ENCODE measurements at regions not wholly inside any gene's neighbourhood (a gene's known extent, or its start where the extent isn't known, plus 50 kb on each side); places are given as distances from the start of the nearest gene placed in this dataset.

DNA sequence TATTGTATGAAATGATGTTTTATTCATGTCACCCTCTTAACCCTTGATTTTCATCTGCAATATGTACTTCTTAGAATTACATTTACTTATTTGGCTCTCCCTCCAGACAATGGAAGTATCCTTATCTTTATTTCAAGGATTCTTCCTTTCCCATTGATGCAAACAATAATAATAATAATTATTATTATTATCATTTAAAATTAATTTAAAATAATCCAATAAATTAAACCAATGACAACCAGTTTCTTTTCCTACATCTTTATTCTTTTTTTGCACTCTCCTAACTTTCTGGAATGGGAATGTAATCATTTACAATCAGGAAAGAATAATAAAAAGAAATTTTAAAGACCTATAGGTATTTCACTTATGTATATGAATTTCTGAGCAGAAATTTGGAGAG lies 504.4 kb downstream of the INHBA start:
- Histone ChIP-seq H4K20me1 (replicated peaks in 1 of 2; ENCODE audit: control insufficient read depth in 1 of 2, insufficient read depth in 2 of 2, low read length in 2 of 2) (no peaks in the 10 kb centered on the region), H4K91ac (replicated peaks; ENCODE audit: insufficient read length, low read length) (no peak overlapping the region), H2BK12ac (ENCODE audit: low read depth, low read length) (no peak overlapping the region), H3K27me3 (replicated peaks in 1 of 4; ENCODE audit: control insufficient read depth in 3 of 4, extremely low read depth in 1 of 4, insufficient read depth in 3 of 4, low read length in 3 of 4) (no peaks in the 10 kb centered on the region), H4K5ac (ENCODE audit: insufficient read length, low read depth, low read length) (no peak overlapping the region), H2BK15ac (ENCODE audit: low read length) (no peak overlapping the region), H3K4me1 (replicated peaks in 1 of 4; ENCODE audit: control insufficient read depth in 3 of 4, insufficient read depth in 4 of 4, low read length in 3 of 4) (peaks cover 0 to 7% (median 0%) of the 10 kb centered on the region in 4 experiments; a peak in 1 of 7 replicates), H3K4ac (replicated peaks; ENCODE audit: insufficient read length, low read depth, low read length) (no peak overlapping the region), H3K23ac (ENCODE audit: insufficient read length) (no peak overlapping the region), H3K27ac (ENCODE audit: low read depth, low read length) (no peak overlapping the region), H3K4me3 (ENCODE audit: extremely low read depth in 1 of 4, insufficient read depth in 2 of 4, low read depth in 3 of 4, low read length in 4 of 4) (no peak overlapping the region), H3K9me3 (ENCODE audit: insufficient read depth in 2 of 2, low read depth in 1 of 2, low read length in 1 of 2) (no peaks in the 10 kb centered on the region), H3K9ac (replicated peaks in 1 of 4; ENCODE audit: extremely low read depth in 1 of 4, low read depth in 3 of 4, low read length in 3 of 4) (no peak overlapping the region), H3K14ac (ENCODE audit: insufficient read length) (no peak overlapping the region), H3K23me2 (ENCODE audit: low read depth, low read length) (no peaks in the 10 kb centered on the region), H4K8ac (ENCODE audit: extremely low read depth, insufficient read depth, low read length) (no peak overlapping the region), H2BK5ac (ENCODE audit: low read depth, low read length) (no peak overlapping the region), H3K56ac (replicated peaks; ENCODE audit: insufficient read length, low read depth, low read length) (no peak overlapping the region), H3K79me2 (ENCODE audit: control insufficient read depth in 1 of 2, insufficient read depth in 2 of 2, low read length in 2 of 2) (no peaks in the 10 kb centered on the region), H2AK5ac (ENCODE audit: low read depth, low read length) (no peak overlapping the region), H3K79me1 (ENCODE audit: low read depth, low read length) (no peaks in the 10 kb centered on the region), H2BK20ac (ENCODE audit: low read length) (no peak overlapping the region), H3K18ac (ENCODE audit: extremely low read depth, low read length) (no peak overlapping the region), H3K4me2 (ENCODE audit: insufficient read depth in 1 of 2, low read depth in 2 of 2, low read length in 2 of 2) (no peak overlapping the region), H2AFZ (ENCODE audit: low read length) (no peak overlapping the region), H2BK120ac (replicated peaks; ENCODE audit: low read depth, low read length) (no peak overlapping the region), H3K36me3 (ENCODE audit: control insufficient read depth in 2 of 4, insufficient read depth in 4 of 4, low read length in 3 of 4) (no peaks in the 10 kb centered on the region)
- POLR2A ChIA-PET (ENCODE audit: partially characterized antibody): no interaction called here
- DNase-seq (ENCODE audit: low read depth in 1 of 2, low spot score in 2 of 2) (no peak), FAIRE-seq (no peak)
- CTCF ChIA-PET (ENCODE audit: partially characterized antibody): no interaction called here
- TF ChIP-seq SIX5 (IDR thresholded peaks at IDR 0.05; ENCODE audit: low read depth, low read length) (no peak), JUND (IDR thresholded peaks at IDR 0.05; ENCODE audit: low read length) (no peak), CTBP2 (IDR thresholded peaks at IDR 0.05; ENCODE audit: borderline replicate concordance, insufficient read depth, insufficient read length, low read length) (no peak), KDM5A (IDR thresholded peaks at IDR 0.05; ENCODE audit: low read length) (no peak), BACH1 (IDR thresholded peaks at IDR 0.05; ENCODE audit: low read length) (no peak), SUZ12 (IDR thresholded peaks at IDR 0.05; ENCODE audit: low read length) (no peak), RAD21 (IDR thresholded peaks at IDR 0.05 in 1 of 2, conservative IDR thresholded peaks at IDR 0.05 in 1 of 2; ENCODE audit: low read depth in 2 of 2, low read length in 2 of 2) (no peak), POLR2A (IDR thresholded peaks at IDR 0.05; ENCODE audit: control extremely low read depth in 1 of 2, low read depth in 2 of 2, low read length in 2 of 2) (no peak), CHD1 (IDR thresholded peaks at IDR 0.05; ENCODE audit: low read depth, low read length) (no peak), TBP (IDR thresholded peaks at IDR 0.05; ENCODE audit: low read depth, low read length) (no peak), SRF (IDR thresholded peaks at IDR 0.05; ENCODE audit: low read depth, low read length) (no peak), MAFK (IDR thresholded peaks at IDR 0.05; ENCODE audit: low read depth, low read length) (no peak)
- TF ChIP-seq, protein P1, sequence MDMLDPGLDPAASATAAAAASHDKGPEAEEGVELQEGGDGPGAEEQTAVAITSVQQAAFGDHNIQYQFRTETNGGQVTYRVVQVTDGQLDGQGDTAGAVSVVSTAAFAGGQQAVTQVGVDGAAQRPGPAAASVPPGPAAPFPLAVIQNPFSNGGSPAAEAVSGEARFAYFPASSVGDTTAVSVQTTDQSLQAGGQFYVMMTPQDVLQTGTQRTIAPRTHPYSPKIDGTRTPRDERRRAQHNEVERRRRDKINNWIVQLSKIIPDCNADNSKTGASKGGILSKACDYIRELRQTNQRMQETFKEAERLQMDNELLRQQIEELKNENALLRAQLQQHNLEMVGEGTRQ (IDR thresholded peaks at IDR 0.05; ENCODE audit: low read length): no peak
- TF ChIP-seq, protein P2, sequence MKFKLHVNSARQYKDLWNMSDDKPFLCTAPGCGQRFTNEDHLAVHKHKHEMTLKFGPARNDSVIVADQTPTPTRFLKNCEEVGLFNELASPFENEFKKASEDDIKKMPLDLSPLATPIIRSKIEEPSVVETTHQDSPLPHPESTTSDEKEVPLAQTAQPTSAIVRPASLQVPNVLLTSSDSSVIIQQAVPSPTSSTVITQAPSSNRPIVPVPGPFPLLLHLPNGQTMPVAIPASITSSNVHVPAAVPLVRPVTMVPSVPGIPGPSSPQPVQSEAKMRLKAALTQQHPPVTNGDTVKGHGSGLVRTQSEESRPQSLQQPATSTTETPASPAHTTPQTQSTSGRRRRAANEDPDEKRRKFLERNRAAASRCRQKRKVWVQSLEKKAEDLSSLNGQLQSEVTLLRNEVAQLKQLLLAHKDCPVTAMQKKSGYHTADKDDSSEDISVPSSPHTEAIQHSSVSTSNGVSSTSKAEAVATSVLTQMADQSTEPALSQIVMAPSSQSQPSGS (IDR thresholded peaks at IDR 0.05; ENCODE audit: low read length): no peak
